ENCODE measurements at regions not wholly inside any gene's neighbourhood (a gene's known extent, or its start where the extent isn't known, plus 50 kb on each side); places are given as distances from the start of the nearest gene placed in this dataset.
A peak's percentile ranks its signal among the peaks of the same experiment; 100 is the strongest.

GRCh38 chr10:44822349-44822748 is 88.8 kb upstream of the TMEM72 start:
- DNase-seq: no peak
- Histone ChIP-seq H3K4me3 (ENCODE audit: low read depth, low read length) (no peak overlapping the region), H3K27me3 (replicated peaks) (no peaks in the 10 kb centered on the region), H3K36me3 (replicated peaks) (no peaks in the 10 kb centered on the region), H3K27ac (no peak overlapping the region)
- in situ Hi-C loops (cut with HindIII; ENCODE audit: low pct_ligation_motif_present, low sequenced_read_pairs): no loop called here
- TF ChIP-seq CTCF (IDR thresholded peaks at IDR 0.05; ENCODE audit: low read depth, low read length, missing control alignments): no peak

GRCh38 chr10:44822966-44823365 is 88.2 kb upstream of the TMEM72 start:
- in situ Hi-C loops (cut with HindIII; ENCODE audit: low pct_ligation_motif_present, low sequenced_read_pairs): no loop called here
- no peak for TF ChIP-seq CTCF (IDR thresholded peaks at IDR 0.05; ENCODE audit: low read depth, low read length, missing control alignments)
- DNase-seq: no peak
- Histone ChIP-seq H3K27ac (no peak overlapping the region), H3K4me3 (ENCODE audit: low read depth, low read length) (no peak overlapping the region), H3K27me3 (replicated peaks) (no peaks in the 10 kb centered on the region), H3K36me3 (replicated peaks) (no peaks in the 10 kb centered on the region)

GRCh38 chr10:44824607-44825006 is 86.5 kb upstream of the TMEM72 start:
- H3K27ac ChIP-seq: no peak overlapping the region
- in situ Hi-C loops (cut with HindIII; ENCODE audit: low pct_ligation_motif_present, low sequenced_read_pairs): no loop called here
- no peak for TF ChIP-seq CTCF (IDR thresholded peaks at IDR 0.05; ENCODE audit: low read depth, low read length, missing control alignments)
- H3K36me3 ChIP-seq (replicated peaks): no peaks in the 10 kb centered on the region
- DNase-seq: no peak
- no peaks in the 10 kb centered on the region for H3K27me3 ChIP-seq (replicated peaks)
- H3K4me3 ChIP-seq (ENCODE audit: low read depth, low read length): no peak overlapping the region

- Histone ChIP-seq H3K27me3 (replicated peaks) (no peaks in the 10 kb centered on the region), H3K4me3 (ENCODE audit: low read depth, low read length) (no peak overlapping the region), H3K27ac (no peak overlapping the region), H3K36me3 (replicated peaks) (no peaks in the 10 kb centered on the region)
- in situ Hi-C loops (cut with HindIII; ENCODE audit: low pct_ligation_motif_present, low sequenced_read_pairs): no loop called here
- DNase-seq: peak; percentile 24
- no peak for TF ChIP-seq CTCF (IDR thresholded peaks at IDR 0.05; ENCODE audit: low read depth, low read length, missing control alignments)
These were observed 83.6 kb upstream of the TMEM72 start for GRCh38 chr10:44827431-44828006.

- Histone ChIP-seq H3K4me3 (ENCODE audit: low read depth, low read length) (no peak overlapping the region), H3K27ac (no peak overlapping the region), H3K27me3 (replicated peaks) (no peaks in the 10 kb centered on the region), H3K36me3 (replicated peaks) (no peaks in the 10 kb centered on the region)
- DNase-seq: no peak
- no peak for TF ChIP-seq CTCF (IDR thresholded peaks at IDR 0.05; ENCODE audit: low read depth, low read length, missing control alignments)
- in situ Hi-C loops (cut with HindIII; ENCODE audit: low pct_ligation_motif_present, low sequenced_read_pairs): no loop called here
These were observed 82.5 kb upstream of the TMEM72 start for GRCh38 chr10:44828508-44829142.

GRCh38 chr10:44829426-44829825 is 81.7 kb upstream of the TMEM72 start:
- no peaks in the 10 kb centered on the region for H3K27me3 ChIP-seq (replicated peaks)
- DNase-seq: no peak
- no peak for TF ChIP-seq CTCF (IDR thresholded peaks at IDR 0.05; ENCODE audit: low read depth, low read length, missing control alignments)
- no peaks in the 10 kb centered on the region for H3K36me3 ChIP-seq (replicated peaks)
- H3K4me3 ChIP-seq (ENCODE audit: low read depth, low read length): no peak overlapping the region
- H3K27ac ChIP-seq: no peak overlapping the region
- in situ Hi-C loops (cut with HindIII; ENCODE audit: low pct_ligation_motif_present, low sequenced_read_pairs): no loop called here
